HEK293 (cell line): ENCODE measurements at regions not wholly inside any gene's neighbourhood (a gene's known extent, or its start where the extent isn't known, plus 50 kb on each side); places are given as distances from the start of the nearest gene placed in this dataset.

ENCODE experiments used
- CTCF ChIA-PET: fragments of 350-600 bp; formaldehyde crosslinking; extraction: SDS; loops from one replicate; lab custom pipeline; 2021; ENCODE audit warnings: antibody characterized with exemption; lab: Yijun Ruan, JAX
- POLR2A ChIA-PET: fragments of 300-600 bp; formaldehyde crosslinking; extraction: SDS; loops from one replicate; lab custom pipeline; 2020; ENCODE audit warnings: antibody characterized with exemption, inconsistent platforms; lab: Yijun Ruan, JAX
- H3K27ac ChIP-seq: fragments of 200-500 bp; sonication (Bioruptor generic); 2 replicates; pipeline ENCODE4 v1.5.1; 2014; ENCODE audit warnings: low read depth, low read length, control low read depth, inconsistent platforms; ENCODE audit errors: extremely low read depth
- H3K36me3 ChIP-seq, 2 experiments: fragments of 200-500 bp in 1 of 2; sonication (Bioruptor generic) in 1 of 2; 1 replicate in 1 of 2; 2 replicates in 1 of 2; pipeline ENCODE4 v1.5.1; 2014 to 2017; ENCODE audit warnings: inconsistent platforms in 2 of 2, low read length in 2 of 2; ENCODE audit not compliant: control insufficient read depth in 2 of 2, insufficient read depth in 1 of 2
- H3K4me1 ChIP-seq: fragments of 200-500 bp; sonication (Bioruptor generic); 2 replicates; pipeline ENCODE4 v1.5.1; 2014; ENCODE audit warnings: mild to moderate bottlenecking, low read length, inconsistent platforms; ENCODE audit not compliant: control insufficient read depth, insufficient read depth
- H3K4me3 ChIP-seq: 2 replicates; pipeline ENCODE4 v1.5.1; 2011; ENCODE audit warnings: low read depth, mild to moderate bottlenecking, control low read depth, low read length, moderate library complexity
- H3K9me3 ChIP-seq: fragments of 200-500 bp; sonication (Bioruptor generic); 2 replicates; pipeline ENCODE4 v1.5.1; 2014; ENCODE audit warnings: low read depth, low read length, inconsistent platforms; ENCODE audit not compliant: control insufficient read depth, insufficient read depth
- PRDM2 ChIP-seq: fragments of 450-650 bp; formaldehyde crosslinking; IDR thresholded peaks from 2 replicates; pipeline ENCODE4 v1.5.1; 2016; ENCODE audit warnings: missing biosample characterization, missing genetic modification characterization, borderline replicate concordance
- ZBTB1 ChIP-seq: fragments of 450-650 bp; formaldehyde crosslinking; IDR thresholded peaks from 2 replicates; pipeline ENCODE4 v1.5.1; 2016; ENCODE audit warnings: missing biosample characterization, missing genetic modification characterization
- ZNF266 ChIP-seq: fragments of 450-650 bp; formaldehyde crosslinking; IDR thresholded peaks from 2 replicates; pipeline ENCODE4 v1.5.1; 2016; ENCODE audit warnings: missing biosample characterization, missing genetic modification characterization, low read depth
- ZNF37A ChIP-seq: fragments of 450-650 bp; IDR thresholded peaks from 2 replicates; pipeline ENCODE4 v1.5.1; 2018; ENCODE audit warnings: missing biosample characterization, missing genetic modification characterization
- ZNF391 ChIP-seq: fragments of 450-650 bp; formaldehyde crosslinking; IDR thresholded peaks from 2 replicates; pipeline ENCODE4 v1.5.1; 2016; ENCODE audit warnings: low read depth, missing biosample characterization, missing genetic modification characterization, borderline replicate concordance
- ZNF585B ChIP-seq: fragments of 450-650 bp; formaldehyde crosslinking; IDR thresholded peaks from 2 replicates; pipeline ENCODE4 v1.5.1; 2016; ENCODE audit warnings: missing biosample characterization, missing genetic modification characterization
- ZNF626 ChIP-seq: fragments of 450-650 bp; sonication (Bioruptor Pico); formaldehyde crosslinking; IDR thresholded peaks from 2 replicates; pipeline ENCODE4 v1.5.1; 2018; ENCODE audit warnings: missing biosample characterization, missing genetic modification characterization, inconsistent platforms
- TF ChIP-seq, protein P1 (sequence below): fragments of 450-650 bp; formaldehyde crosslinking; IDR thresholded peaks from 2 replicates; pipeline ENCODE4 v1.5.1; 2016; ENCODE audit warnings: missing biosample characterization, missing genetic modification characterization
- TF ChIP-seq, protein P2 (sequence below): fragments of 450-650 bp; formaldehyde crosslinking; conservative IDR thresholded peaks from 2 replicates; pipeline ENCODE4 v1.5.1; 2016; ENCODE audit warnings: low read depth, missing biosample characterization, missing genetic modification characterization
- TF ChIP-seq, protein P3 (sequence below): fragments of 450-650 bp; formaldehyde crosslinking; IDR thresholded peaks from 2 replicates; pipeline ENCODE4 v1.5.1; 2016; ENCODE audit warnings: missing biosample characterization, missing genetic modification characterization

GRCh38 chrX:56068274-56068758, 163.8 kb upstream of the KLF8 start:
- H3K4me3 ChIP-seq = no peak overlapping the region
- H3K36me3 ChIP-seq = no peaks in the 10 kb centered on the region
- no peak overlapping the region for H3K27ac ChIP-seq
- TF ChIP-seq ZBTB1 (tag by site-specific recombination) = no peak
- TF ChIP-seq ZNF626 (tag by site-specific recombination) = no peak
- TF ChIP-seq, protein P1, sequence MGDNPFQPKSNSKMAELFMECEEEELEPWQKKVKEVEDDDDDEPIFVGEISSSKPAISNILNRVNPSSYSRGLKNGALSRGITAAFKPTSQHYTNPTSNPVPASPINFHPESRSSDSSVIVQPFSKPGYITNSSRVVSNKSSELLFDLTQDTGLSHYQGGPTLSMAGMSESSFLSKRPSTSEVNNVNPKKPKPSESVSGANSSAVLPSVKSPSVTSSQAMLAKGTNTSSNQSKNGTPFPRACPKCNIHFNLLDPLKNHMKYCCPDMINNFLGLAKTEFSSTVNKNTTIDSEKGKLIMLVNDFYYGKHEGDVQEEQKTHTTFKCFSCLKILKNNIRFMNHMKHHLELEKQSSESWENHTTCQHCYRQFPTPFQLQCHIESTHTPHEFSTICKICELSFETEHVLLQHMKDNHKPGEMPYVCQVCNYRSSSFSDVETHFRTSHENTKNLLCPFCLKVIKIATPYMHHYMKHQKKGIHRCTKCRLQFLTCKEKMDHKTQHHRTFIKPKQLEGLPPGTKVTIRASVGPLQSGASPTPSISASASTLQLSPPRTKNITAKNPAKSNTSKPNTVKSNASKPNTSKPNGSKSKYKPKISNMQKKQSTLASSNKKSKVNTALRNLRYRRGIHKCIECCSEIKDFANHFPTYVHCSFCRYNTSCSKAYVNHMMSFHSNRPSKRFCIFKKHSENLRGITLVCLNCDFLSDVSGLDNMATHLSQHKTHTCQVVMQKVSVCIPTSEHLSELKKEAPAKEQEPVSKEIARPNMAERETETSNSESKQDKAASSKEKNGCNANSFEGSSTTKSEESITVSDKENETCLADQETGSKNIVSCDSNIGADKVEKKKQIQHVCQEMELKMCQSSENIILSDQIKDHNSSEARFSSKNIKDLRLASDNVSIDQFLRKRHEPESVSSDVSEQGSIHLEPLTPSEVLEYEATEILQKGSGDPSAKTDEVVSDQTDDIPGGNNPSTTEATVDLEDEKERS (tag by site-specific recombination) = no peak
- TF ChIP-seq, protein P2, sequence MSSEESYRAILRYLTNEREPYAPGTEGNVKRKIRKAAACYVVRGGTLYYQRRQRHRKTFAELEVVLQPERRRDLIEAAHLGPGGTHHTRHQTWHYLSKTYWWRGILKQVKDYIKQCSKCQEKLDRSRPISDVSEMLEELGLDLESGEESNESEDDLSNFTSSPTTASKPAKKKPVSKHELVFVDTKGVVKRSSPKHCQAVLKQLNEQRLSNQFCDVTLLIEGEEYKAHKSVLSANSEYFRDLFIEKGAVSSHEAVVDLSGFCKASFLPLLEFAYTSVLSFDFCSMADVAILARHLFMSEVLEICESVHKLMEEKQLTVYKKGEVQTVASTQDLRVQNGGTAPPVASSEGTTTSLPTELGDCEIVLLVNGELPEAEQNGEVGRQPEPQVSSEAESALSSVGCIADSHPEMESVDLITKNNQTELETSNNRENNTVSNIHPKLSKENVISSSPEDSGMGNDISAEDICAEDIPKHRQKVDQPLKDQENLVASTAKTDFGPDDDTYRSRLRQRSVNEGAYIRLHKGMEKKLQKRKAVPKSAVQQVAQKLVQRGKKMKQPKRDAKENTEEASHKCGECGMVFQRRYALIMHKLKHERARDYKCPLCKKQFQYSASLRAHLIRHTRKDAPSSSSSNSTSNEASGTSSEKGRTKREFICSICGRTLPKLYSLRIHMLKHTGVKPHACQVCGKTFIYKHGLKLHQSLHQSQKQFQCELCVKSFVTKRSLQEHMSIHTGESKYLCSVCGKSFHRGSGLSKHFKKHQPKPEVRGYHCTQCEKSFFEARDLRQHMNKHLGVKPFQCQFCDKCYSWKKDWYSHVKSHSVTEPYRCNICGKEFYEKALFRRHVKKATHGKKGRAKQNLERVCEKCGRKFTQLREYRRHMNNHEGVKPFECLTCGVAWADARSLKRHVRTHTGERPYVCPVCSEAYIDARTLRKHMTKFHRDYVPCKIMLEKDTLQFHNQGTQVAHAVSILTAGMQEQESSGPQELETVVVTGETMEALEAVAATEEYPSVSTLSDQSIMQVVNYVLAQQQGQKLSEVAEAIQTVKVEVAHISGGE (tag by site-specific recombination) = no peak
- TF ChIP-seq, protein P3, sequence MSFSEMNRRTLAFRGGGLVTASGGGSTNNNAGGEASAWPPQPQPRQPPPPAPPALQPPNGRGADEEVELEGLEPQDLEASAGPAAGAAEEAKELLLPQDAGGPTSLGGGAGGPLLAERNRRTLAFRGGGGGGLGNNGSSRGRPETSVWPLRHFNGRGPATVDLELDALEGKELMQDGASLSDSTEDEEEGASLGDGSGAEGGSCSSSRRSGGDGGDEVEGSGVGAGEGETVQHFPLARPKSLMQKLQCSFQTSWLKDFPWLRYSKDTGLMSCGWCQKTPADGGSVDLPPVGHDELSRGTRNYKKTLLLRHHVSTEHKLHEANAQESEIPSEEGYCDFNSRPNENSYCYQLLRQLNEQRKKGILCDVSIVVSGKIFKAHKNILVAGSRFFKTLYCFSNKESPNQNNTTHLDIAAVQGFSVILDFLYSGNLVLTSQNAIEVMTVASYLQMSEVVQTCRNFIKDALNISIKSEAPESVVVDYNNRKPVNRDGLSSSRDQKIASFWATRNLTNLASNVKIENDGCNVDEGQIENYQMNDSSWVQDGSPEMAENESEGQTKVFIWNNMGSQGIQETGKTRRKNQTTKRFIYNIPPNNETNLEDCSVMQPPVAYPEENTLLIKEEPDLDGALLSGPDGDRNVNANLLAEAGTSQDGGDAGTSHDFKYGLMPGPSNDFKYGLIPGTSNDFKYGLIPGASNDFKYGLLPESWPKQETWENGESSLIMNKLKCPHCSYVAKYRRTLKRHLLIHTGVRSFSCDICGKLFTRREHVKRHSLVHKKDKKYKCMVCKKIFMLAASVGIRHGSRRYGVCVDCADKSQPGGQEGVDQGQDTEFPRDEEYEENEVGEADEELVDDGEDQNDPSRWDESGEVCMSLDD = no peak
- TF ChIP-seq ZNF37A = no peak
- TF ChIP-seq, all 188 proteins: peak for 0
- ChIA-PET POLR2A (no interaction called here), CTCF (no interaction called here)
- no peaks in the 10 kb centered on the region for H3K9me3 ChIP-seq
- H3K4me1 ChIP-seq = no peaks in the 10 kb centered on the region

DNA sequence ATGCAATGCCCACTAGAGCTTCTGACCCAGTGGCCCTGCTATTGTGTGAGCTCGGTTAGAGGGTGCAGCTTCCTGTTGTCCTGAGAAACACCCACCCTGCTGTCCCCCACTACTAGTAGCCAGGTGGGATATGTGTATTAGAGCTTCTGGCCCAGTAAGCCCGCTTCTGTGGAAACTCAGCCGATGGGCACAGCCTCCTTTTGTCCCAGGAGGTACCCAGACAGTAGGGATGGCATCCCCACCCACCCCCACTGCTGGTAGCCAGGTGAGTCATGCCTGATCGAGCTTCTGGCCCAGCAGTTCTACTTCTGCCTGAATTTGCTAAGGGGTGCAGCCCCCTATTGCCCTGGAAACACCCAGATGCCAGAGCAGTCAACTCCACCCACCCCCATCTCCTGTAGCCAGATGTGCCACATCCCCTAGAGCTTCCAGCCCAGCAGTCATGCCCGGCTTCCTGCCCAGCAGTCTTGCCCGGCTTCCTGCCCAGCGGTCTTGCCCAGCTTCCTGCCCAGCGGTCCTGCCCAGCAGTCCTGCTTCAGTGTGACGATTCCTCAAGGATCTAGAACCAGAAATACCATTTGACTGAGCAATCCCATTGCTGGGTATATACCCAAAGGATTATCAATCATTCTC, 162.7 kb upstream of the KLF8 start:
- H3K36me3 ChIP-seq = no peaks in the 10 kb centered on the region
- TF ChIP-seq ZNF585B (tag by site-specific recombination) = no peak
- no peak for TF ChIP-seq ZNF266
- TF ChIP-seq PRDM2 = no peak
- TF ChIP-seq ZNF391 = no peak
- no peaks in the 10 kb centered on the region for H3K4me1 ChIP-seq
- H3K9me3 ChIP-seq = no peaks in the 10 kb centered on the region
- POLR2A ChIA-PET = no interaction called here
- H3K27ac ChIP-seq = no peak overlapping the region
- CTCF ChIA-PET = no interaction called here
- H3K4me3 ChIP-seq = no peak overlapping the region
